ENCODE measurements at regions not wholly inside any gene's neighbourhood (a gene's known extent, or its start where the extent isn't known, plus 50 kb on each side); places are given as distances from the start of the nearest gene placed in this dataset.

- in situ Hi-C loops (cut with HindIII; ENCODE audit: low sequenced_read_pairs), result no loop called here
- DNase-seq (ENCODE audit: low read depth, low spot score), result no peak
- no peak overlapping the region for H3K4me3 ChIP-seq (ENCODE audit: low read depth, low read length)
- no peak for TF ChIP-seq CTCF (IDR thresholded peaks at IDR 0.05; ENCODE audit: low read depth, low read length)
Measured at GRCh38 chr1:4024811-4025210, 124.7 kb upstream of the C1orf174 start.

- TF ChIP-seq CTCF (IDR thresholded peaks at IDR 0.05; ENCODE audit: low read depth, low read length), result no peak
- in situ Hi-C loops (cut with HindIII; ENCODE audit: low sequenced_read_pairs), result no loop called here
- H3K4me3 ChIP-seq (ENCODE audit: low read depth, low read length), result no peak overlapping the region
- no peak for DNase-seq (ENCODE audit: low read depth, low spot score)
Measured at GRCh38 chr1:4025752-4026151, 125.7 kb upstream of the C1orf174 start.

- H3K4me3 ChIP-seq (ENCODE audit: low read depth, low read length), result no peak overlapping the region
- in situ Hi-C loops (cut with HindIII; ENCODE audit: low sequenced_read_pairs), result no loop called here
- TF ChIP-seq CTCF (IDR thresholded peaks at IDR 0.05; ENCODE audit: low read depth, low read length), result no peak
- no peak for DNase-seq (ENCODE audit: low read depth, low spot score)
Measured at GRCh38 chr1:4027008-4027407, 126.9 kb upstream of the C1orf174 start.

GRCh38 chr1:4027492-4028138, 127.5 kb upstream of the C1orf174 start:
- in situ Hi-C loops (cut with HindIII; ENCODE audit: low sequenced_read_pairs), result no loop called here
- TF ChIP-seq CTCF (IDR thresholded peaks at IDR 0.05; ENCODE audit: low read depth, low read length), result no peak
- no peak overlapping the region for H3K4me3 ChIP-seq (ENCODE audit: low read depth, low read length)
- no peak for DNase-seq (ENCODE audit: low read depth, low spot score)

GRCh38 chr1:4028139-4028501, 128.0 kb upstream of the C1orf174 start:
- TF ChIP-seq CTCF (IDR thresholded peaks at IDR 0.05; ENCODE audit: low read depth, low read length), result no peak
- in situ Hi-C loops (cut with HindIII; ENCODE audit: low sequenced_read_pairs), result no loop called here
- no peak for DNase-seq (ENCODE audit: low read depth, low spot score)
- no peak overlapping the region for H3K4me3 ChIP-seq (ENCODE audit: low read depth, low read length)

GRCh38 chr1:4029376-4029775, 129.3 kb upstream of the C1orf174 start:
- TF ChIP-seq CTCF (IDR thresholded peaks at IDR 0.05; ENCODE audit: low read depth, low read length), result no peak
- no peak overlapping the region for H3K4me3 ChIP-seq (ENCODE audit: low read depth, low read length)
- in situ Hi-C loops (cut with HindIII; ENCODE audit: low sequenced_read_pairs), result no loop called here
- no peak for DNase-seq (ENCODE audit: low read depth, low spot score)

GRCh38 chr1:4032571-4032970, 132.5 kb upstream of the C1orf174 start:
- TF ChIP-seq CTCF (IDR thresholded peaks at IDR 0.05; ENCODE audit: low read depth, low read length), result no peak
- DNase-seq (ENCODE audit: low read depth, low spot score), result no peak
- in situ Hi-C loops (cut with HindIII; ENCODE audit: low sequenced_read_pairs), result no loop called here
- H3K4me3 ChIP-seq (ENCODE audit: low read depth, low read length), result no peak overlapping the region

Data from astrocyte of the spinal cord (primary cell).